Lung (tissue), 11 donors: ENCODE measurements at regions not wholly inside any gene's neighbourhood (a gene's known extent, or its start where the extent isn't known, plus 50 kb on each side); places are given as distances from the start of the nearest gene placed in this dataset.
A peak's percentile ranks its signal among the peaks of the same experiment; 100 is the strongest.

ENCODE experiments used
- ATAC-seq: fragments of 200-7000 bp; cut with Tn5 transposase; one replicate; pipeline ENCODE4 v1.9.1; 2020; ENCODE audit warnings: moderate number of reproducible peaks; ENCODE audit not compliant: insufficient read depth, low FRiP score
- DNase-seq, 3 donors: peaks; one replicate each; pipeline ENCODE4 v3.0.0-alpha.2; 2013 to 2017
- H3K27ac ChIP-seq, 2 donors: one replicate each; pipeline ENCODE4 v1.5.1; 2013; ENCODE audit warnings: mild to moderate bottlenecking in 2 of 2, moderate library complexity in 2 of 2, control low read depth in 1 of 2, inconsistent platforms in 1 of 2, low read depth in 1 of 2, low read length in 1 of 2
- H3K27me3 ChIP-seq, 3 donors: one replicate each; pipeline ENCODE4 v1.5.1; 2013; ENCODE audit warnings: low read length in 2 of 3; ENCODE audit not compliant: control insufficient read depth in 3 of 3, insufficient read depth in 3 of 3
- H3K36me3 ChIP-seq, 4 donors: one replicate each; pipeline ENCODE4 v1.5.1; 2013; ENCODE audit warnings: low read length in 4 of 4, mild to moderate bottlenecking in 1 of 4, moderate library complexity in 1 of 4; ENCODE audit not compliant: control insufficient read depth in 4 of 4, insufficient read depth in 4 of 4
- H3K4me1 ChIP-seq, 5 donors: one replicate each; pipeline ENCODE4 v1.5.1; 2013; ENCODE audit warnings: low read length in 5 of 5, mild to moderate bottlenecking in 2 of 5, moderate library complexity in 1 of 5; ENCODE audit not compliant: control insufficient read depth in 5 of 5, insufficient read depth in 5 of 5
- H3K4me3 ChIP-seq: one replicate; pipeline ENCODE4 v1.5.1; 2013; ENCODE audit warnings: mild to moderate bottlenecking, control low read depth, moderate library complexity
- H3K9ac ChIP-seq, 2 donors: one replicate each; pipeline ENCODE4 v1.5.1; 2013; ENCODE audit warnings: low read length in 2 of 2, control low read depth in 1 of 2; ENCODE audit not compliant: insufficient read depth in 1 of 2
- H3K9me3 ChIP-seq, 4 donors: one replicate each; pipeline ENCODE4 v1.5.1; 2013; ENCODE audit warnings: low read length in 3 of 4, mild to moderate bottlenecking in 1 of 4, moderate library complexity in 1 of 4; ENCODE audit not compliant: control insufficient read depth in 4 of 4, insufficient read depth in 3 of 4
- WGBS, 2 donors: extraction: QIAGEN DNeasy Blood & Tissue Kit; methylation state at CpG; one replicate each; pipeline ENCODE4 v1.1.7; 2013; 5-methylcytosine and 5-hydroxymethylcytosine counted together
- TF ChIP-seq, protein P1 (sequence below): IDR thresholded peaks from 2 replicates; pipeline ENCODE4 v1.5.1; 2012; ENCODE audit warnings: mild to moderate bottlenecking; ENCODE audit errors: control extremely low read depth, extremely low read depth
- donor health status: control.
- donor health status: control.
- donor health status: Bipolar disorder and iron deficiency.
- donor health status: healthy.
- donor health status: DM: yes; HTN: yes; CAD: no.

DNA sequence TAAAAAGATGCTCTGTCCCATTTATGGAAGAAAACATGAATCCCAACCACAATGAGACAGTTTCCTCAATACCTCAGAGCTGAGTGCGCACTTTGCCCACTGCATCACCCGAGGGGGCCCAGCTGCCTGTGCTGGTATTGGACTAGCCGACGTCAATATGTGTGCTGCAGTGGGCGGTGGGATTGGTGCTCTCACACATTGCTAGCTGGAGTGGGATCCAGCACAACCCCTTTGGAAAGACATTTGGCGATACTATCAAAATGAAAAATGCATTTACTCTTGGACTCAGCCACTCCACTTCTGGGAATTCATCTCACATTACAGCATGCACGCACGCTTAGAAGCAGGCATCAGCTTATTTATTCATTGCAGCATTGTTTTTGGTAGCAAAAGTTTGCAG, 289.2 kb upstream of the FOXF1 start:
- no peak overlapping the region for H3K4me3 ChIP-seq
- H3K27ac ChIP-seq = no peak overlapping the region
- DNase-seq = peak; percentile 52 to 86 (median 79)
- 82 to 92% methylated on average over 8 of the region's 8 CpGs for WGBS, 2 donors
- TF ChIP-seq, protein P1, sequence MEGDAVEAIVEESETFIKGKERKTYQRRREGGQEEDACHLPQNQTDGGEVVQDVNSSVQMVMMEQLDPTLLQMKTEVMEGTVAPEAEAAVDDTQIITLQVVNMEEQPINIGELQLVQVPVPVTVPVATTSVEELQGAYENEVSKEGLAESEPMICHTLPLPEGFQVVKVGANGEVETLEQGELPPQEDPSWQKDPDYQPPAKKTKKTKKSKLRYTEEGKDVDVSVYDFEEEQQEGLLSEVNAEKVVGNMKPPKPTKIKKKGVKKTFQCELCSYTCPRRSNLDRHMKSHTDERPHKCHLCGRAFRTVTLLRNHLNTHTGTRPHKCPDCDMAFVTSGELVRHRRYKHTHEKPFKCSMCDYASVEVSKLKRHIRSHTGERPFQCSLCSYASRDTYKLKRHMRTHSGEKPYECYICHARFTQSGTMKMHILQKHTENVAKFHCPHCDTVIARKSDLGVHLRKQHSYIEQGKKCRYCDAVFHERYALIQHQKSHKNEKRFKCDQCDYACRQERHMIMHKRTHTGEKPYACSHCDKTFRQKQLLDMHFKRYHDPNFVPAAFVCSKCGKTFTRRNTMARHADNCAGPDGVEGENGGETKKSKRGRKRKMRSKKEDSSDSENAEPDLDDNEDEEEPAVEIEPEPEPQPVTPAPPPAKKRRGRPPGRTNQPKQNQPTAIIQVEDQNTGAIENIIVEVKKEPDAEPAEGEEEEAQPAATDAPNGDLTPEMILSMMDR = no peak
- H3K27me3 ChIP-seq = peaks cover 0 to 8% (median 0%) of the 10 kb centered on the region in 3 donors
- H3K4me1 ChIP-seq = peaks cover 0 to 58% (median 8%) of the 10 kb centered on the region in 5 donors
- H3K36me3 ChIP-seq = no peaks in the 10 kb centered on the region
- H3K9ac ChIP-seq = no peak overlapping the region
- no peak for ATAC-seq
- peaks cover 0 to 2% (median 0%) of the 10 kb centered on the region in 4 donors for H3K9me3 ChIP-seq

DNA sequence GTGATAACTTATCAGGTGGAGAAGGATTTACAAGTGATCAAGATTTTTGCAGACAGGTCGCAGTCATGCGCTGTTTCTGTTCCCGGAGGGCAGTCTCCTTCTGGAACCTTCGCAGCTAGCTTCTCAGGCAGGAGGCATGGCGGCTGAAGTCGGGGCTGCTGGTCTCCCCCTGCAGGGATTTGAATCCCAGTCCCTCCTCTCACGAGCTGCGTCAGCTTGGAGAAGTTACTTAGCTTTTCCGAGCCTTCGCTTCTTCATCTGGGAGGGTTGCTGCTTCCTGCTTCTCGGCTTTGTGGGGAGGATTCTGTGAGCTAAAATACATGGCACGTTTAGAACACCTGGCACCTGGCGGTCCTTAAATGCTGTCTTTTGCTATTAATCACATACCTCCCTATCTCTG, 287.8 kb upstream of the FOXF1 start:
- H3K4me1 ChIP-seq = peaks cover 0 to 51% (median 8%) of the 10 kb centered on the region in 5 donors
- H3K4me3 ChIP-seq = no peak overlapping the region
- peak; percentile 57 to 69 (median 64) for DNase-seq
- ATAC-seq = no peak
- TF ChIP-seq, protein P1 = no peak
- peaks cover 0 to 8% (median 0%) of the 10 kb centered on the region in 3 donors for H3K27me3 ChIP-seq
- peaks cover 0 to 2% (median 0%) of the 10 kb centered on the region in 4 donors for H3K9me3 ChIP-seq
- no peak overlapping the region for H3K27ac ChIP-seq
- H3K36me3 ChIP-seq = no peaks in the 10 kb centered on the region
- H3K9ac ChIP-seq = peak overlapping the region in 1 of 2 donors; percentile 58
- WGBS, 2 donors = 51 to 62% methylated on average over 13 of the region's 13 CpGs

DNA sequence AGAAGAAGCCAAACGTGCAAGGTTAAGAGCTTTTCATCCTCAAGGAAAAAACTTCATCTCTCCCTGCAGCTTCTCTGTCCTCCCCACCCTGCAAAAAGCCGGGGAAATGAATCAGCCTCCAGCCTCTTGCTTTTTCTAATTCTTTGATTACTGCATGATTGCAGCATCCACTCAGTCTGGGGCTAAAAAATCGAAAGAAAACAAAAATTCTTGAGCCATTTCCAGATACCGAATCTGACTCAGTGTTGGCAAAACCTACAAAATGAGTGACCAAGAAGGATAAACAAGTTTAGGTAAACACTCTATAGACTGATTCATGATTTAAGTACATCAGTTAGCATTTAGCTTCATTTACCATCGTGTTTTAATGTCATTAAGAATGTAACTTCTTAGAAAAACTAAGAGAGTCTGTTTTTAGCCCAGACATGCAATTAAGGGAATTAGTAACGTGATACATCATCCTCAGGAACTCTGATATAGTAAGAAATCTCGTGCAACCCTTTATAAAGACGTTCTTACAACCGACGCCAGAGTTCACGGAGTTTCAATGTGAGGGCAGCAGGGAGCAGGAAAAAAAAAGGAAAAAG, 287.3 kb upstream of the FOXF1 start:
- peak overlapping the region in 1 of 2 donors; percentile 37 for H3K9ac ChIP-seq
- H3K4me1 ChIP-seq = peaks cover 0 to 49% (median 8%) of the 10 kb centered on the region in 5 donors
- WGBS, 2 donors = 40 to 57% methylated on average over 11 of the region's 11 CpGs
- H3K27ac ChIP-seq = no peak overlapping the region
- no peak overlapping the region for H3K4me3 ChIP-seq
- DNase-seq (peak; percentile 49 to 89 (median 87)), ATAC-seq (no peak)
- TF ChIP-seq, protein P1 = no peak
- peaks cover 0 to 8% (median 0%) of the 10 kb centered on the region in 3 donors for H3K27me3 ChIP-seq
- H3K36me3 ChIP-seq = no peaks in the 10 kb centered on the region
- peaks cover 0 to 2% (median 0%) of the 10 kb centered on the region in 4 donors for H3K9me3 ChIP-seq
